ENCODE measurements at regions not wholly inside any gene's neighbourhood (a gene's known extent, or its start where the extent isn't known, plus 50 kb on each side); places are given as distances from the start of the nearest gene placed in this dataset.

DNA sequence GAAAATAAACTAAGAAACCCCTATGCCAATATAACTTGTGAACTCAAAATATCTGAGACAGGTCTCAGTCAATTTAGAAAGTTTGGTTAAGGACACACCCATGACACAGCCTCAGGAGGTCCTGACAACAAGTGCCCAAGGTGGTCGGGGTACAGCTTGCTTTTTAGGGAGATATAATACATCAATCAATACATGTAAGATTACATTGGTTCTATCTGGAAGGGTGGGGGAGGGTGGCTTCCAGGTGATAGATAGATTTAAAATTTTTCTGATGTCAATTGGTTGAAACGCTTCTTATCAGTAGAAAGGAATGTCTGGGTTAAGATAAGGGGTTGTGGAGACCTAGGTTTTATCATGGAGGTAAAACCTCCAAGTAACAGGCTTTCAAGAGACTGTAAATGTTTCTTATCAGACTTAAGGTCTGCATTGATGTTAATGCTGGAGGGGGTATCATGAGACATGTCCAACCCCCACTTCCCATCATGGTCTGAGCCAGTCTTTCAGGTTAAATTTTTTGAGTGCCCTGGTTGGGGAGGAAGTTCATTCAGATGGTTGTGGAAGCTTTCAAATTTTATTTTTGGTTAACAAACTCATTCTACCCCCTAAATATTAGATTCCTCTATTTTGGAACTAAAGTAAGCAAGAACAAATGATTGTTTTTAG is 82.0 kb upstream of the RASSF8 start:
- H3K9me3 ChIP-seq, result no peaks in the 10 kb centered on the region
- intact Hi-C loops (cut with DNase I), result no loop called here
- TF ChIP-seq, protein P1, sequence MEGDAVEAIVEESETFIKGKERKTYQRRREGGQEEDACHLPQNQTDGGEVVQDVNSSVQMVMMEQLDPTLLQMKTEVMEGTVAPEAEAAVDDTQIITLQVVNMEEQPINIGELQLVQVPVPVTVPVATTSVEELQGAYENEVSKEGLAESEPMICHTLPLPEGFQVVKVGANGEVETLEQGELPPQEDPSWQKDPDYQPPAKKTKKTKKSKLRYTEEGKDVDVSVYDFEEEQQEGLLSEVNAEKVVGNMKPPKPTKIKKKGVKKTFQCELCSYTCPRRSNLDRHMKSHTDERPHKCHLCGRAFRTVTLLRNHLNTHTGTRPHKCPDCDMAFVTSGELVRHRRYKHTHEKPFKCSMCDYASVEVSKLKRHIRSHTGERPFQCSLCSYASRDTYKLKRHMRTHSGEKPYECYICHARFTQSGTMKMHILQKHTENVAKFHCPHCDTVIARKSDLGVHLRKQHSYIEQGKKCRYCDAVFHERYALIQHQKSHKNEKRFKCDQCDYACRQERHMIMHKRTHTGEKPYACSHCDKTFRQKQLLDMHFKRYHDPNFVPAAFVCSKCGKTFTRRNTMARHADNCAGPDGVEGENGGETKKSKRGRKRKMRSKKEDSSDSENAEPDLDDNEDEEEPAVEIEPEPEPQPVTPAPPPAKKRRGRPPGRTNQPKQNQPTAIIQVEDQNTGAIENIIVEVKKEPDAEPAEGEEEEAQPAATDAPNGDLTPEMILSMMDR (IDR thresholded peaks at IDR 0.05), result no peak
- TF ChIP-seq POLR2AphosphoS5 (IDR thresholded peaks at IDR 0.05; ENCODE audit: insufficient read depth in 1 of 2, low read depth in 1 of 2), result no peak
- TF ChIP-seq POLR2A (IDR thresholded peaks at IDR 0.05), result no peak
- H3K4me3 ChIP-seq, result no peak overlapping the region
- no peak overlapping the region for H3K27ac ChIP-seq
- no peaks in the 10 kb centered on the region for H3K4me1 ChIP-seq
- no peaks in the 10 kb centered on the region for H3K27me3 ChIP-seq
- H3K36me3 ChIP-seq, result no peaks in the 10 kb centered on the region
- no peak for DNase-seq (ENCODE audit: extremely low spot score in 2 of 2)

DNA sequence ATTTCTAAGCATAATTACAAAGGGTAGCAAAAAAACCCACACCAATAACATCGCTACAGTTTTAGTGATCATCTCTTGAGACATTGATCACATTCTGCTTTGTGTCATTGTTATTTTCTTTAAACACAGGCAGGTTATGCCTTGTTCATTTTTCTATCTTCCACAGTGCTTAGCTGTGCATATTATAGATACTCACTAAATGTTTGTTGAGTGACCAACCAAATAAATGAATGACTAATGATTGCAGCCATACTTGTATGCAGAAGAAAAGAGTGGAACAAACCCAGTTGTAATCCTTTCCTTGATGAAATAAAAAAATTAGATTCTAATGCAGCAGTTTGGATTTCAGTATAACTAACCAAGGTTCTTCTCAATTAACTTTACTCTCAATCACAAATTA is 81.0 kb upstream of the RASSF8 start:
- Histone ChIP-seq H3K4me1 (no peaks in the 10 kb centered on the region), H3K27ac (no peak overlapping the region), H3K27me3 (no peaks in the 10 kb centered on the region), H3K36me3 (no peaks in the 10 kb centered on the region), H3K9me3 (no peaks in the 10 kb centered on the region), H3K4me3 (no peak overlapping the region)
- intact Hi-C loops (cut with DNase I), result no loop called here
- DNase-seq (ENCODE audit: extremely low spot score in 2 of 2), result no peak
- TF ChIP-seq, protein P1 (IDR thresholded peaks at IDR 0.05), result no peak
- TF ChIP-seq POLR2A (IDR thresholded peaks at IDR 0.05) (no peak), POLR2AphosphoS5 (IDR thresholded peaks at IDR 0.05; ENCODE audit: insufficient read depth in 1 of 2, low read depth in 1 of 2) (no peak)

DNA sequence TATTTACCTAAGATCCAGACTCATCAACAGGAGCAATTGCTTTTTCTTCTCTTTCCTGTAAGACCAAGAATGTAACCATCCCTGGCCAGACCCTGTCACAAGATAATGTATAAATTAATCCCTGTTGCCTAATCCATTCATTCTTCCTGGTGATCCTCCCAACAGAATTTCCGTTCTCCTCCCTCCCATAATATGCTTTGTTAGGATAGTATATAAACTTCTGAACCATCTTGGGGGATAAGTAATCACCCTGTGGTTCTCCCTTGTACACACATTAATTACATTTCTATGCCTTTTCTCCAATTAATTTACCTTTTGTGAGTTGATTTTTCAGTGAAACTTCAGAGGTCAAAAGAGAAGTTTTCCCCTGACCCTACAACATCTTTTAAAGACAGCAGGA is 76.2 kb upstream of the RASSF8 start:
- no peaks in the 10 kb centered on the region for H3K9me3 ChIP-seq
- H3K27me3 ChIP-seq, result no peaks in the 10 kb centered on the region
- no peak overlapping the region for H3K27ac ChIP-seq
- no peaks in the 10 kb centered on the region for H3K36me3 ChIP-seq
- H3K4me1 ChIP-seq, result no peaks in the 10 kb centered on the region
- no peak for TF ChIP-seq POLR2A (IDR thresholded peaks at IDR 0.05)
- TF ChIP-seq, protein P1 (IDR thresholded peaks at IDR 0.05), result no peak
- no peak for TF ChIP-seq POLR2AphosphoS5 (IDR thresholded peaks at IDR 0.05; ENCODE audit: insufficient read depth in 1 of 2, low read depth in 1 of 2)
- H3K4me3 ChIP-seq, result no peak overlapping the region
- no peak for DNase-seq (ENCODE audit: extremely low spot score in 2 of 2)
- intact Hi-C loops (cut with DNase I), result no loop called here

DNA sequence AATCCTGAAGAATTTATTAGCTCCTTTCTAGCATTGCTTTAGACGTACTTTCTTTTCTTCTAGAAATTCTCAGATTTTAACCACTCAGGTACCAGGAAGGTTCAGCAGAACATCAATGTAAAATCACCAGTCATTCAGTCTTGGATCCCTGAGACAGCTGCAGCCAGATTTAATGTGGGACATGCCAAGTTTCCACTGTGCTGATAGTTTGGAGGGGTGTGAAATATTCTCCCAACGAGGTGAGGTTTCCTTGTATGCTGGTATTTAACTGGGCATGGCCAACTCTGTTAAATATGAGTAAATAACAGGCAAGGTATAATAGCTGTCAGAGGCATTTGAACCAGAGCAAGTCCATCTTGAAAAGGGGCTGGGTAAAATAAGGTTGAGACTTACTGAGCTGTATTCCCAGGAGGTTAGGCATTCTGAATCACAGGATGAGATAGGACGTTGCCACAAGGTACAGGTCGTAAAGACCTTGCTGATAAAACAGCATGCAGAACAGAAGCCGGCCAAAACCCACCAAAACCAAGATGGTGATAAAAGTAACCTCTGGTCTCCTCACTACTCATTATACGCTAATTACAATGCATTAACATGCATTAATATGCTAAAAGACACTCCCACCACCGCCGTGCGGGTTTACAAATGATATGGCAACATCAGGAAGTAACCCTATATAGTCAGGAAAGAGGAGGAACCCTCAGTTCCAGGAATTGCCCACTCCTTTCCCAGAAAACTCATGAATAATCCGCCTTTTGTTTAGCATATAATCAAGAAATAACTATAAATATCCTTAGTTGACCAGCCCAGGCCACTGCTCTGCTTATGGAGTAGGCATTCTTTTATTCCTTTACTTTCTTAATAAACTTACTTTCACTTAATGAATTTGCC is 75.2 kb upstream of the RASSF8 start:
- TF ChIP-seq POLR2A (IDR thresholded peaks at IDR 0.05) (no peak), POLR2AphosphoS5 (IDR thresholded peaks at IDR 0.05; ENCODE audit: insufficient read depth in 1 of 2, low read depth in 1 of 2) (no peak)
- TF ChIP-seq, protein P1 (IDR thresholded peaks at IDR 0.05), result no peak
- no peak overlapping the region for H3K27ac ChIP-seq
- H3K4me3 ChIP-seq, result no peak overlapping the region
- H3K9me3 ChIP-seq, result no peaks in the 10 kb centered on the region
- H3K36me3 ChIP-seq, result no peaks in the 10 kb centered on the region
- intact Hi-C loops (cut with DNase I), result no loop called here
- no peaks in the 10 kb centered on the region for H3K27me3 ChIP-seq
- no peaks in the 10 kb centered on the region for H3K4me1 ChIP-seq
- no peak for DNase-seq (ENCODE audit: extremely low spot score in 2 of 2)
